ENCODE measurements at regions not wholly inside any gene's neighbourhood (a gene's known extent, or its start where the extent isn't known, plus 50 kb on each side); places are given as distances from the start of the nearest gene placed in this dataset.

DNA sequence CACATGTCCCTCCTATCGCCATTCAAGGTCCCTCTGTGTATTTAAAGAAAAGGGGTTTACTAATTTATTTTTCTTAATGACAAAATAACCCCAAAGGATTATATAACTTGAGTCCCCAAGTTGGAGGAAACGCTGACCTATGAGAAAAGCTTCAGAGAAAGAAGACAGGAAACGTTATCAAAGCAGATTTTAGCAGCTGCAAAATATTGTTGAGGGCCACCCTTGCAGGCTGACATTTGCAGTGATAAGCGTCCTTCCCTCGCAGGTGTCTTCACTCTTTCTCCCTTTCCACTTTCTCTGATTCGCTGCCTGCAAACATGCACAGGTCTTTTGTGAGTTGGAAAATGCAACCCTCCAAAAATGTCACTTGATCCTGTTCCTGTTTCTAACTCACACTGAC, 103.2 kb upstream of the RIPOR2 start:
- Histone ChIP-seq H4K8ac (ENCODE audit: extremely low read depth, insufficient read depth, low read length) (no peak overlapping the region), H3K18ac (ENCODE audit: extremely low read depth, low read length) (no peak overlapping the region), H3K27ac (ENCODE audit: low read depth, low read length) (no peak overlapping the region), H3K27me3 (replicated peaks in 1 of 4; ENCODE audit: control insufficient read depth in 3 of 4, extremely low read depth in 1 of 4, insufficient read depth in 3 of 4, low read length in 3 of 4) (no peaks in the 10 kb centered on the region), H3K23me2 (ENCODE audit: low read depth, low read length) (no peaks in the 10 kb centered on the region), H4K91ac (replicated peaks; ENCODE audit: insufficient read length, low read length) (no peak overlapping the region), H3K23ac (ENCODE audit: insufficient read length) (no peak overlapping the region), H2BK20ac (ENCODE audit: low read length) (no peak overlapping the region), H3K56ac (replicated peaks; ENCODE audit: insufficient read length, low read depth, low read length) (no peak overlapping the region), H2BK15ac (ENCODE audit: low read length) (no peak overlapping the region), H2BK120ac (replicated peaks; ENCODE audit: low read depth, low read length) (no peak overlapping the region), H3K4me2 (ENCODE audit: insufficient read depth in 1 of 2, low read depth in 2 of 2, low read length in 2 of 2) (no peak overlapping the region), H2AFZ (ENCODE audit: low read length) (no peak overlapping the region), H2BK5ac (ENCODE audit: low read depth, low read length) (no peak overlapping the region), H3K4me3 (ENCODE audit: extremely low read depth in 1 of 4, insufficient read depth in 2 of 4, low read depth in 3 of 4, low read length in 4 of 4) (no peak overlapping the region), H3K36me3 (ENCODE audit: control insufficient read depth in 2 of 4, insufficient read depth in 4 of 4, low read length in 3 of 4) (no peaks in the 10 kb centered on the region), H4K5ac (ENCODE audit: insufficient read length, low read depth, low read length) (no peak overlapping the region), H3K4me1 (replicated peaks in 1 of 4; ENCODE audit: control insufficient read depth in 3 of 4, insufficient read depth in 4 of 4, low read length in 3 of 4) (no peaks in the 10 kb centered on the region), H3K79me2 (ENCODE audit: control insufficient read depth in 1 of 2, insufficient read depth in 2 of 2, low read length in 2 of 2) (no peaks in the 10 kb centered on the region), H3K14ac (ENCODE audit: insufficient read length) (no peak overlapping the region), H3K79me1 (ENCODE audit: low read depth, low read length) (no peaks in the 10 kb centered on the region), H2AK5ac (ENCODE audit: low read depth, low read length) (no peak overlapping the region), H3K4ac (replicated peaks; ENCODE audit: insufficient read length, low read depth, low read length) (no peak overlapping the region), H3K9me3 (ENCODE audit: insufficient read depth in 2 of 2, low read depth in 1 of 2, low read length in 1 of 2) (no peaks in the 10 kb centered on the region), H4K20me1 (replicated peaks in 1 of 2; ENCODE audit: control insufficient read depth in 1 of 2, insufficient read depth in 2 of 2, low read length in 2 of 2) (no peaks in the 10 kb centered on the region), H2BK12ac (ENCODE audit: low read depth, low read length) (no peak overlapping the region), H3K9ac (replicated peaks in 1 of 4; ENCODE audit: extremely low read depth in 1 of 4, low read depth in 3 of 4, low read length in 3 of 4) (no peak overlapping the region)
- TF ChIP-seq SIN3A (conservative IDR thresholded peaks at IDR 0.05 in 1 of 2, IDR thresholded peaks at IDR 0.05 in 1 of 2; ENCODE audit: low read depth in 1 of 2, low read length in 2 of 2) (no peak), EZH2 (IDR thresholded peaks at IDR 0.05; ENCODE audit: low read depth, low read length, severe bottlenecking) (no peak)
- FAIRE-seq (no peak), DNase-seq (ENCODE audit: low read depth in 1 of 2, low spot score in 2 of 2) (no peak)
- 87% methylated on average over 6 of the region's 6 CpGs; no CpG with 5 or more reads in 1 of the 2 experiments for WGBS, 2 experiments (ENCODE audit: extremely low coverage in 1 of 2, insufficient coverage in 1 of 2, insufficient read length in 1 of 2, insufficient replicate concordance in 2 of 2, low coverage in 1 of 2, low lambda C conversion rate in 2 of 2, missing lambda C conversion rate in 1 of 2)
- POLR2A ChIA-PET (ENCODE audit: partially characterized antibody) = interaction anchor here (1.5 kb wide), 1 partner anchor 22 kb away, joined by 4 read pairs; no protein-coding TSS in a partner anchor
- CTCF ChIA-PET (ENCODE audit: partially characterized antibody) = interaction anchor here (0.6 to 5.4 kb wide), 5 partner anchors 13 to 124 kb away, joined by 3 to 32 read pairs (median 3); no protein-coding TSS in a partner anchor

Data from H1 (cell line).